KMS-11 (cell line): ENCODE measurements at regions not wholly inside any gene's neighbourhood (a gene's known extent, or its start where the extent isn't known, plus 50 kb on each side); places are given as distances from the start of the nearest gene placed in this dataset.

ENCODE experiments used
- H2AFZ ChIP-seq: fragments of 200-600 bp; sonication (generic); 2 replicates; pipeline ENCODE4 v1.6.1; 2016; ENCODE audit warnings: antibody characterized with exemption, mixed run types, low read depth
- H3K27ac ChIP-seq: fragments of 200-600 bp; sonication (generic); 2 replicates; pipeline ENCODE4 v1.6.1; 2016; ENCODE audit warnings: mild to moderate bottlenecking, mixed run types
- H3K27me3 ChIP-seq: fragments of 200-600 bp; sonication (generic); 2 replicates; pipeline ENCODE4 v1.6.1; 2017; ENCODE audit warnings: mild to moderate bottlenecking, low read depth, mixed run types, moderate library complexity; ENCODE audit not compliant: insufficient read depth
- H3K36me3 ChIP-seq: fragments of 200-600 bp; sonication (generic); 2 replicates; pipeline ENCODE4 v1.6.1; 2017; ENCODE audit warnings: mild to moderate bottlenecking, mixed run types; ENCODE audit not compliant: insufficient read depth
- H3K4me1 ChIP-seq: fragments of 200-600 bp; sonication (generic); 2 replicates; pipeline ENCODE4 v1.6.1; 2016; ENCODE audit warnings: mild to moderate bottlenecking, low read depth, mixed run types; ENCODE audit not compliant: poor library complexity, severe bottlenecking
- H3K4me2 ChIP-seq: fragments of 200-600 bp; sonication (generic); 2 replicates; pipeline ENCODE4 v1.7.0; 2016; ENCODE audit warnings: mild to moderate bottlenecking, mixed run types
- H3K4me3 ChIP-seq: fragments of 200-600 bp; sonication (generic); IDR thresholded peaks from 2 replicates; pipeline ENCODE4 v1.6.1; 2017; ENCODE audit warnings: low read depth, low read length, mixed read lengths; ENCODE audit not compliant: insufficient read depth
- H3K79me2 ChIP-seq: fragments of 200-600 bp; sonication (generic); 2 replicates; pipeline ENCODE4 v1.6.1; 2016; ENCODE audit warnings: low read depth, mixed run types; ENCODE audit not compliant: insufficient read depth
- H3K9ac ChIP-seq: fragments of 200-600 bp; sonication (generic); 2 replicates; pipeline ENCODE4 v1.6.1; 2016; ENCODE audit warnings: mild to moderate bottlenecking, mixed run types
- H4K20me1 ChIP-seq: fragments of 200-600 bp; sonication (generic); 2 replicates; pipeline ENCODE4 v1.6.1; 2016; ENCODE audit warnings: mild to moderate bottlenecking, mixed run types; ENCODE audit not compliant: insufficient read depth
- CTCF ChIP-seq: fragments of 200-600 bp; sonication (generic); conservative IDR thresholded peaks from 2 replicates; pipeline ENCODE4 v1.6.1; 2017; ENCODE audit warnings: low read depth, mild to moderate bottlenecking, antibody characterized with exemption, low read length, moderate library complexity, mixed read lengths

GRCh38 chr3:135310317-135310716, 515.3 kb downstream of the EPHB1 start:
- H2AFZ ChIP-seq = no peak overlapping the region

GRCh38 chr3:135311699-135312098, 516.6 kb downstream of the EPHB1 start:
- Histone ChIP-seq H4K20me1 (no peaks in the 10 kb centered on the region), H3K27me3 (no peaks in the 10 kb centered on the region), H3K36me3 (no peaks in the 10 kb centered on the region), H3K9ac (no peak overlapping the region), H3K4me1 (no peaks in the 10 kb centered on the region), H3K79me2 (no peaks in the 10 kb centered on the region), H3K4me2 (no peak overlapping the region), H2AFZ (no peak overlapping the region), H3K27ac (no peak overlapping the region), H3K4me3 (no peak overlapping the region)
- TF ChIP-seq CTCF = no peak

More at GRCh38 chr3:135310317-135310716, 515.3 kb downstream of the EPHB1 start:
- Histone ChIP-seq H3K27ac (no peak overlapping the region), H3K4me3 (no peak overlapping the region), H3K36me3 (no peaks in the 10 kb centered on the region), H3K4me2 (no peak overlapping the region), H3K27me3 (no peaks in the 10 kb centered on the region), H3K9ac (no peak overlapping the region), H4K20me1 (no peaks in the 10 kb centered on the region), H3K79me2 (no peaks in the 10 kb centered on the region), H3K4me1 (no peaks in the 10 kb centered on the region)
- TF ChIP-seq CTCF = no peak

GRCh38 chr3:135314237-135314636, 519.2 kb downstream of the EPHB1 start:
- Histone ChIP-seq H4K20me1 (no peaks in the 10 kb centered on the region), H3K4me3 (no peak overlapping the region), H3K27me3 (no peaks in the 10 kb centered on the region), H3K4me1 (no peaks in the 10 kb centered on the region), H3K27ac (no peak overlapping the region), H3K9ac (no peak overlapping the region), H3K4me2 (no peak overlapping the region), H3K36me3 (no peaks in the 10 kb centered on the region), H3K79me2 (no peaks in the 10 kb centered on the region), H2AFZ (no peak overlapping the region)
- TF ChIP-seq CTCF = no peak

- H3K79me2 ChIP-seq = no peaks in the 10 kb centered on the region
- H3K27ac ChIP-seq = no peak overlapping the region
- H3K4me1 ChIP-seq = no peaks in the 10 kb centered on the region
- H3K27me3 ChIP-seq = no peaks in the 10 kb centered on the region
- no peaks in the 10 kb centered on the region for H3K36me3 ChIP-seq
- no peak overlapping the region for H3K4me3 ChIP-seq
- no peak overlapping the region for H3K9ac ChIP-seq
- TF ChIP-seq CTCF = no peak
- H4K20me1 ChIP-seq = no peaks in the 10 kb centered on the region
- H2AFZ ChIP-seq = no peak overlapping the region
- H3K4me2 ChIP-seq = no peak overlapping the region
Observed at GRCh38 chr3:135324301-135324700, 529.2 kb downstream of the EPHB1 start.
